ENCODE measurements at regions not wholly inside any gene's neighbourhood (a gene's known extent, or its start where the extent isn't known, plus 50 kb on each side); places are given as distances from the start of the nearest gene placed in this dataset.

DNA sequence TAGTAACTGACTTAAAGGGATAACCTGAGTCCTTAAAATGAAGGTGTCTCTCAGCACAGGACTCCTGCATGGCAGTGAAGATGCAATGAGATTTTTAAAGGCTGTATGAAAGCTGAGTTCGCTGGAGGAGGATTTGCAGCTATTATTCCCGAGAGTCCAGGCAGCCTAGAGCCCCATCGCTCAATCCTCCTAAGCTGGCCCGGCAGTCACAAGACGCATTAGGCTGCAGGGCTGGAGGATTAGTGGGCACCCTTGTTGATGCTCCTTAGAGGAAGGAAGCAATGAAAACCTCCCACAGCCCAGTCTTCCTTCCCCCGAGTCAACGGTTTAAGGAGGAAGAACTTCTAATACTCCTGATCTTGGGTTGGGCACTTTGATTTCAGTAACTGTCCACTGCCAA is 239.5 kb downstream of the EFNB2 start:
- TF ChIP-seq, protein P1, sequence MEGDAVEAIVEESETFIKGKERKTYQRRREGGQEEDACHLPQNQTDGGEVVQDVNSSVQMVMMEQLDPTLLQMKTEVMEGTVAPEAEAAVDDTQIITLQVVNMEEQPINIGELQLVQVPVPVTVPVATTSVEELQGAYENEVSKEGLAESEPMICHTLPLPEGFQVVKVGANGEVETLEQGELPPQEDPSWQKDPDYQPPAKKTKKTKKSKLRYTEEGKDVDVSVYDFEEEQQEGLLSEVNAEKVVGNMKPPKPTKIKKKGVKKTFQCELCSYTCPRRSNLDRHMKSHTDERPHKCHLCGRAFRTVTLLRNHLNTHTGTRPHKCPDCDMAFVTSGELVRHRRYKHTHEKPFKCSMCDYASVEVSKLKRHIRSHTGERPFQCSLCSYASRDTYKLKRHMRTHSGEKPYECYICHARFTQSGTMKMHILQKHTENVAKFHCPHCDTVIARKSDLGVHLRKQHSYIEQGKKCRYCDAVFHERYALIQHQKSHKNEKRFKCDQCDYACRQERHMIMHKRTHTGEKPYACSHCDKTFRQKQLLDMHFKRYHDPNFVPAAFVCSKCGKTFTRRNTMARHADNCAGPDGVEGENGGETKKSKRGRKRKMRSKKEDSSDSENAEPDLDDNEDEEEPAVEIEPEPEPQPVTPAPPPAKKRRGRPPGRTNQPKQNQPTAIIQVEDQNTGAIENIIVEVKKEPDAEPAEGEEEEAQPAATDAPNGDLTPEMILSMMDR (conservative IDR thresholded peaks at IDR 0.05; ENCODE audit: low read depth, low read length): no peak
- TF ChIP-seq EZH2 (IDR thresholded peaks at IDR 0.05; ENCODE audit: low read length, unreplicated experiment): no peak
